ENCODE measurements at regions not wholly inside any gene's neighbourhood (a gene's known extent, or its start where the extent isn't known, plus 50 kb on each side); places are given as distances from the start of the nearest gene placed in this dataset.

GRCh38 chr15:98560338-98560737, 88.0 kb upstream of the IGF1R start:
- Histone ChIP-seq H3K27ac (no peak overlapping the region), H3K4me1 (no peaks in the 10 kb centered on the region), H3K36me3 (no peaks in the 10 kb centered on the region), H3K27me3 (peaks cover 0 to 19% of the 10 kb centered on the region in 2 donors), H3K9me3 (no peaks in the 10 kb centered on the region), H3K4me3 (no peak overlapping the region)
- TF ChIP-seq CTCF (IDR thresholded peaks at IDR 0.05) = no peak
- intact Hi-C loops (cut with DNase I; ENCODE audit: low total_unique reads) = loop anchor here (10.0 kb wide), 1 partner anchor 74 kb away; no protein-coding TSS in a partner anchor
- DNase-seq = no peak

GRCh38 chr15:98561169-98561941, 87.0 kb upstream of the IGF1R start:
- H3K27me3 ChIP-seq = peaks cover 0 to 19% of the 10 kb centered on the region in 2 donors
- DNase-seq = no peak
- no peak overlapping the region for H3K4me3 ChIP-seq
- H3K9me3 ChIP-seq = no peaks in the 10 kb centered on the region
- intact Hi-C loops (cut with DNase I; ENCODE audit: low total_unique reads) = loop anchor here (10.0 kb wide), 1 partner anchor 73 kb away; no protein-coding TSS in a partner anchor
- H3K27ac ChIP-seq = no peak overlapping the region
- no peaks in the 10 kb centered on the region for H3K36me3 ChIP-seq
- TF ChIP-seq CTCF (IDR thresholded peaks at IDR 0.05) = no peak
- H3K4me1 ChIP-seq = no peaks in the 10 kb centered on the region

- Histone ChIP-seq H3K27ac (no peak overlapping the region), H3K9me3 (no peaks in the 10 kb centered on the region), H3K4me1 (no peaks in the 10 kb centered on the region), H3K4me3 (no peak overlapping the region), H3K27me3 (peaks cover 0 to 19% of the 10 kb centered on the region in 2 donors), H3K36me3 (no peaks in the 10 kb centered on the region)
- intact Hi-C loops (cut with DNase I; ENCODE audit: low total_unique reads) = loop anchor here (10.0 kb wide), 1 partner anchor 72 kb away; no protein-coding TSS in a partner anchor
- no peak for DNase-seq
- no peak for TF ChIP-seq CTCF (IDR thresholded peaks at IDR 0.05)
These were observed 85.9 kb upstream of the IGF1R start for GRCh38 chr15:98562331-98562937.

GRCh38 chr15:98565566-98565965, 82.8 kb upstream of the IGF1R start:
- no peak for TF ChIP-seq CTCF (IDR thresholded peaks at IDR 0.05)
- Histone ChIP-seq H3K27ac (no peak overlapping the region), H3K4me1 (no peaks in the 10 kb centered on the region), H3K36me3 (no peaks in the 10 kb centered on the region), H3K4me3 (no peak overlapping the region), H3K27me3 (peaks cover 0 to 14% of the 10 kb centered on the region in 2 donors), H3K9me3 (no peaks in the 10 kb centered on the region)
- intact Hi-C loops (cut with DNase I; ENCODE audit: low total_unique reads) = loop anchor here (10.0 kb wide), 1 partner anchor 69 kb away; no protein-coding TSS in a partner anchor
- no peak for DNase-seq

- peaks cover 0 to 16% of the 10 kb centered on the region in 2 donors for H3K27me3 ChIP-seq
- no peaks in the 10 kb centered on the region for H3K36me3 ChIP-seq
- no peak for TF ChIP-seq CTCF (IDR thresholded peaks at IDR 0.05)
- no peaks in the 10 kb centered on the region for H3K4me1 ChIP-seq
- DNase-seq = no peak
- no peak overlapping the region for H3K4me3 ChIP-seq
- no peaks in the 10 kb centered on the region for H3K9me3 ChIP-seq
- intact Hi-C loops (cut with DNase I; ENCODE audit: low total_unique reads) = loop anchor here (10.0 kb wide), 1 partner anchor 67 kb away; no protein-coding TSS in a partner anchor
- H3K27ac ChIP-seq = no peak overlapping the region
These were observed 80.4 kb upstream of the IGF1R start for GRCh38 chr15:98567951-98568350.
